GM20000 (cell line): ENCODE measurements at regions not wholly inside any gene's neighbourhood (a gene's known extent, or its start where the extent isn't known, plus 50 kb on each side); places are given as distances from the start of the nearest gene placed in this dataset.

Experiments
- DNase-seq: peaks from one replicate; pipeline ENCODE4 v3.0.0; 2012; ENCODE audit warnings: low spot score
- TF ChIP-seq, protein P1 (sequence below): IDR thresholded peaks from 2 replicates; pipeline ENCODE4 v1.5.1; 2012; ENCODE audit warnings: mild to moderate bottlenecking, control low read depth; ENCODE audit errors: extremely low read depth, missing control alignments

- no peak for DNase-seq
- TF ChIP-seq, protein P1, sequence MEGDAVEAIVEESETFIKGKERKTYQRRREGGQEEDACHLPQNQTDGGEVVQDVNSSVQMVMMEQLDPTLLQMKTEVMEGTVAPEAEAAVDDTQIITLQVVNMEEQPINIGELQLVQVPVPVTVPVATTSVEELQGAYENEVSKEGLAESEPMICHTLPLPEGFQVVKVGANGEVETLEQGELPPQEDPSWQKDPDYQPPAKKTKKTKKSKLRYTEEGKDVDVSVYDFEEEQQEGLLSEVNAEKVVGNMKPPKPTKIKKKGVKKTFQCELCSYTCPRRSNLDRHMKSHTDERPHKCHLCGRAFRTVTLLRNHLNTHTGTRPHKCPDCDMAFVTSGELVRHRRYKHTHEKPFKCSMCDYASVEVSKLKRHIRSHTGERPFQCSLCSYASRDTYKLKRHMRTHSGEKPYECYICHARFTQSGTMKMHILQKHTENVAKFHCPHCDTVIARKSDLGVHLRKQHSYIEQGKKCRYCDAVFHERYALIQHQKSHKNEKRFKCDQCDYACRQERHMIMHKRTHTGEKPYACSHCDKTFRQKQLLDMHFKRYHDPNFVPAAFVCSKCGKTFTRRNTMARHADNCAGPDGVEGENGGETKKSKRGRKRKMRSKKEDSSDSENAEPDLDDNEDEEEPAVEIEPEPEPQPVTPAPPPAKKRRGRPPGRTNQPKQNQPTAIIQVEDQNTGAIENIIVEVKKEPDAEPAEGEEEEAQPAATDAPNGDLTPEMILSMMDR: no peak
Observed at GRCh38 chr2:6700335-6700734, 165.4 kb downstream of the CMPK2 start.

DNA sequence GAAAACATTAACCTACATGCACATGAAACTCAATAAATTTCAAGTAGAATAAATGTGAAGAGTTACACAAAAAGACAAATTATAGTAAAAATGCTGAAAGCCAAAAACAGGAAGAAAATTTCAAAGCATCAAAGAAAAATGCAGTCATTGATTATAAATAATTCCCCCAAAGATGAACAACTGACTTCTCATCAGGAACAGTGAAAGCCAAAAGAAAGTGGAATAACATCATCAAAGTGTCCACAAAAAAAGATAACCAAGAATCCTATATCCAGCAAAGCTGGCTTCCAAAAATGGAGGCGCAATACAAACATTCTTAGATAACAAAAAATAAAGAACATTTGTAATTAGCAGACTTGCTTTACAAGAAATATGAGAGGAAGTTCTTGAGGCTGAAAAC, 161.6 kb downstream of the CMPK2 start:
- TF ChIP-seq, protein P1: no peak
- no peak for DNase-seq

GRCh38 chr2:6721395-6721794, 144.3 kb downstream of the CMPK2 start:
- TF ChIP-seq, protein P1: no peak
- no peak for DNase-seq

GRCh38 chr2:6722574-6722973, 143.1 kb downstream of the CMPK2 start:
- no peak for DNase-seq
- TF ChIP-seq, protein P1: no peak

GRCh38 chr2:6723865-6724604, 141.7 kb downstream of the CMPK2 start:
- DNase-seq: no peak
- TF ChIP-seq, protein P1: no peak

DNA sequence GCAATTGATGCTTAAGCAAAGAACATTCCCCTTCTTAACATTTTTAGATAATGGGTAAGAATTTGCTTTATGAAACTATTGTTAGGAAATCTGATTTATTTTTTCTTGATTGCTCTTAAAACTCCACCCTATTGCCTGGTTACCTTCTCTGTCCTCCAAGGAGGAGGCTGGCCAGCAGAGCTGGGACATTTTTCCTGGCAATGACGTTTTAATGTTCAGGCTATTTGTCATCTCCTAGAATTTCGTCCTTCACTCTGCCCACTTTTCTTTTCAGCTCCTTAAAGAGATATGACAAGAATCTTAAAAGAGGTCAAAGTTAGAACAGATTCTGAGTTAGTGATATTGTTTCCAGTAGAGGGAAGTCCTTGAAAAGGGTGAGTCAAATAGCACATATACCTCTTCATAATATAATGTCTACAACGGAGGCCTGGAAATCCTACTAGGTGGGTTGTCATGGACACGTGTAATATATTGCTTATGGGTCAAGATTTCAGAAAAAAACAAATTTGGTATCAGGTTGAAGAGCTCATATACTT, 141.0 kb downstream of the CMPK2 start:
- DNase-seq: no peak
- TF ChIP-seq, protein P1: no peak

DNA sequence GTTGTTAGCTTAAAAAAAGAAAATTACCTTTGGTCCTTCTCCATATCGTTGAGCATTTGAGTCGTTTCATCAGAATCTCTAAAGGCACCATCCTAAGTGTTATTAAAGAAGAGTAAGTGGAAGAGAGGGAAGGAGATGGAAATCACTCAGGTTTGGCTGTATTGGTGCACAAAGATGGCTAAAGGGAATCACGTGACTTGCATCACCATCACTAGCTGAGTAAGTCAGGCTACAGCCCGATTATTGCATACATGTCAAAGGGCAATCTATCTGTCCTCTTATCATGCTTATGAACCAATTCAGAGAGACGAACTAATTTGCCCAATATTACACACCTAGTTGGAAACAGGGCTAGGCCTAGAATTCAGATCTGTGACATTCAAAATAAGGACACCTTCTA, 137.6 kb downstream of the CMPK2 start:
- no peak for DNase-seq
- TF ChIP-seq, protein P1: no peak
